GM21515 (cell line): ENCODE measurements at regions not wholly inside any gene's neighbourhood (a gene's known extent, or its start where the extent isn't known, plus 50 kb on each side); places are given as distances from the start of the nearest gene placed in this dataset.
"Not testable (repeated sequence)": the region's sequence is repeated elsewhere in the genome, so short reads cannot be mapped to it uniquely, and the experiment has no call there.

Experiments
- ATAC-seq: cut with Tn5 transposase; IDR thresholded peaks from one replicate; pipeline ENCODE4 v1.9.1; 2021; ENCODE audit not compliant: unreplicated experiment

- no peak for ATAC-seq
Observed at GRCh38 chr13:81138353-81138980, 797.5 kb upstream of the SPRY2 start.

GRCh38 chr13:81133066-81133465 is 792.1 kb upstream of the SPRY2 start:
- ATAC-seq, result no peak

DNA sequence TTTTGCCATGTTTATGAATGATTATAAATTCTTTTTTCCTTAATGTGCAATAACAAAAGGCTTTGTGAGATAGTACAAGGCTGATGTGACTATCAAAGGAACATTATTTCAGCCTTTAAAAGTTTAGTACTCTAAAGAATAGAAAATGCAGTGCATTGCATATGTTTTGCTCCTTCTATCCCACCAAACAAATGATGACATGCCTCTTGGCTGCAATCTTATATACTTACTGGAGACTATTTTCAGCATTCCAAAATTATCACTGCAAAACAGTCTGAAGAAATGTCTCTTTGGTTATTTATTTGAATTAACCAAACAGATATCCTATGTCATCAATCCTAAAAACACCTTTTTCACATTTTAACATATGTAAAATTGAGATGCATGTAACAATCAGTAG is 776.5 kb upstream of the SPRY2 start:
- ATAC-seq, result no peak

DNA sequence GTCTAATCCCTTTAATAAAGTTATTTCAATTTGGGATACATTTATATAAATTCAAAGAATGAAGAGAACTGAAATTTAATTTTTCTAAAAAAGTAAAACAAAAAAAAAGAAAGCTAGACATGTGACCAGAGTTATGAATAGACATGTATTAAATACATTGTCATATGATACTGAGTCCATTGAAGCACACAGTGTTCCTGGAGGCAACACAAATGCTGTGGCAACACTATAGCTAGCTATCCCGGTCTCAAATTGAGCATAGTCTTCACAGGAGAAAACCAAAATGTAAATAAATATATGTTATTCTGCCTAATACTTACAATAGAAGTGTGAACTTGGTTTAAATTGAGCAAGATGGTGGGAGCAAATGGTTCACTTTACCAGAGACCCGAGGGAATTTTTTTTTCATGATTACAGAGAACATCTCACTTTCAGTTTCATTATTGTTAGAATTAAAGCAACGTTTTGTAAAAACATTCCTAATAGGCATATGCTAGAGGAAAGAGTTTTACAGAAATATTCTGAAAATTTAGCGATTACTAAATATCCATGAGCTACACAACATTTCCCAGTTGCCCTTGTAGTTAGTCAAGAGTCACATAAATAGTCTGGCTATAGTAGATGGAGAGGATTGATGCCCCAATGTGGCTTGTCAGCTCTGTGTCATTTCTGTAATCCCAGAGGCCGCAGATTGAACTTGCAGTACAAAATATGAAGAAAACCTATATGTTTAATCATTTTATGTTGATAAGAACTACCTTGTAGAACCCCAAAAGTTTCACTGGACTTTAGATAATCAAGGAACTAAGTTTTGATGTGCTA is 775.7 kb upstream of the SPRY2 start:
- ATAC-seq, result no peak

- ATAC-seq, result no peak
Observed at GRCh38 chr13:81109026-81109425, 768.1 kb upstream of the SPRY2 start.

DNA sequence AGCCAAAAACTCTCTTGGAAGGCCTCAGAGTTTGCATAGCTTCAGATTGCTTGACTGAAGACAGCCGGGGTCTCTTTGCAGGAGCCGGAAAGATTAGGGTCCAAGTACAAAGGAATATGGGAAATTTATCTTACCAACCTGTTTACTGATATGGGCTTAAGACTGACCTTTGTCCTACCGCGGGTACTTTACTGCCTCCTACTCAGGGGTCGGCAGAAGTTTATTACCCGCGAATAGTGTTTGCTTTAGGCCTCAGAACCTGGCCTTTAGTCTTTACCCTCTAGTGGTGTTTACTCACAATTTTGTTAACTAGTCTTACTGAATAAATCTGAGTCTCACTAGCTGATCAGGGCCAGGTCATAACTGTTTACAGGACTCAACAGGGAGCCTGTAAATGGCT is 765.4 kb upstream of the SPRY2 start:
- ATAC-seq, result no peak

GRCh38 chr13:81104035-81104715 is 763.2 kb upstream of the SPRY2 start:
- ATAC-seq, result no peak

GRCh38 chr13:81102066-81102465 is 761.1 kb upstream of the SPRY2 start:
- ATAC-seq, result not testable (repeated sequence)

DNA sequence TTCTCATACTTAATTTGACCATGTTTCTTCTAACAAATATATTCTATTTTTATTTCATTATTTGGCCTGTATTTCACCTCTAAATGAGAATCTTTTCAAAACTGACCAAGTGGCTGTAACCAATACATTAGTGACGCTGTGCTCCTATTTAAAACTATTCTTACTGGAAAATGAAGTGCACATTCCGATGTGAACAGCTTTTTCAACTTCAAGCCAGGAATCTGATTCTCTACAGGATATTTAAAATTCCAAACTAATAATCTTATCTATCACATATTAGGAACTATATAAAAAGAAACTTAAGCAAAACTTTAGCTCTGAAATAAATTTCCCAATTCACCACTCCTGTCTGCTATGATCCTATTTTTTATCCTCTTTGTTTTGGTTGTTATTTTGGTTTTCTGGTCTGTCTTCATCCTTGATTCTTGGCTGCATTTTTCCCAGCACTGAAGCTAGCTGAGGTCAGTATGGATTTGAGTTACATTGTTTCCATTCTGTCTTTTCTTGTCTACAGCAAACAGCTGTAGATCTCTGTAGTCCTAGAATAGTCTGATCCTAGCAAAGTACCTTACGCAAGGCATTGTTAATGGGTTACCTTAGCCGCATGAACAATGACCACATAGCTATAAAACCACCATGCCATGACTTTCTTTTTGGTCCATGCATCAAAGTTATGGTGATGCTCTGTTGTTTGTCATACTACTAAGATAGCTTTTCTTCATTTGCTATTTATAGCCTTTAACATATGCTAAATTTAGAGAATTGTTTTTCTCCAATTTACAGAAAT is 748.6 kb upstream of the SPRY2 start:
- no peak for ATAC-seq

GRCh38 chr13:81080911-81081454 is 740.1 kb upstream of the SPRY2 start:
- ATAC-seq, result no peak

DNA sequence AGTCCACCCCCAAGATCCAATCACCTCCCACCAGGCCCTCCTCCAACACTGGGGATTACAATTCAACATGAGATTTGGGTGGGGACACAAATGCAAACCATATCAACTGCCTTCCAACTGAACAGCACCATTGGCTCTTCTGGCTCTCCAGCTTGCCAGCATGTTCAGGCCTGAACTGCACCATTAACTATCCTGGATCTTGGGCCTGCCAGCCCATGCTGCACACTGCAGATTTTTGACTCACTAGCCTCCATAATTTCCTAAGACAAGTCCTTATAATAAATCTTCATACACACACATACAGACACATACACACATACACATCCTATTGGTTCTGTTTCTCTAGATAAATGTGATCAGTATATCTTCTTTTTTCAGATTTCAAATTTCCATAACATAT is 737.1 kb upstream of the SPRY2 start:
- no peak for ATAC-seq

DNA sequence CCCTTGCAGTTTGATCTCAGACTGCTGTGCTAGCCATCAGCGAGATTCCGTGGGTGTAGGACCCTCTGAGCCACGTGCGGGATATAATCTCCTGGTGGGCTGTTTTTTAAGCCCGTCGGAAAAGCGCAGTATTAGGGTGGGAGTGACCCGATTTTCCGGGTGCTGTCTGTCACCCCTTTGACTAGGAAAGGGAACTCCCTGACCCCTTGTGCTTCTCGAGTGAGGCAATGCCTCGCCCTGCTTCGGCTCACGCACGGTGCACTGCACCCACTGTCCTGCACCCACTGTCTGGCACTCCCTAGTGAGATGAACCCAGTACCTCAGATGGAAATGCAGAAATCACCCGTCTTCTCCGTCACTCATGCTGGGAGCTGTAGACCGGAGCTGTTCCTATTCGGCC is 728.9 kb upstream of the SPRY2 start:
- ATAC-seq, result not testable (repeated sequence)

GRCh38 chr13:81058916-81059290 is 718.0 kb upstream of the SPRY2 start:
- ATAC-seq, result no peak

DNA sequence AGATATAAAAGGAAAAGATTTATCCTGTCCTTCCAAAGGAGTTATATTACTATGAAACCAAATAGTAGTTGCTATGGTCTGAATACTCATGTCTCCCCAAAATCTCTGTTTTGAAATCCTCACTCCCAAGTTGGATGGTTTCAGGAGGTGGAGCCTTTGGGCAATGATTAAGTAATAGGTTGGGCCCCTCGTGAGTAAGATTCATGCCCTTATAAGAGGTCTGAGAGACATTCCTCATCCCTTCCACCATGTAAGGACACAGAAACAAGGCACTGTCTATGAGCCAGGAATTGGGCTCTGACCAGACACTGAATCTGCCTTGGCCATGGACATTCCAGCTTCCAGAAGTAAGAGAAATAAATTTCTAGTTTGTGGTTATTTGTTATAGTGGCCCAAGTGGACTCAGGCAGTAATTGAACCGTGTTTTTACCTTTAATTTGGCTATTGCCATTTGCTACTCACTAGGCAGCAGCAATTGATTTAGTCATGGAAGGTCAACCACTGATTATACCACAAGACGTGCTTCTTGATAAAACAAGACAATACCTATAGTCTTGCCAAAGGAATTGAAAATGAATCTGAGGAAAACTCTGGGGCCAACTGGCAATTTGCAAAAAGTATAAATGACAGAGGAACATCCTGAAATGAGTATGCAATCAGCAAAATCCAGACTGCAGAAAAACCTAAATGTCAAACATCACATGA is 717.4 kb upstream of the SPRY2 start:
- ATAC-seq, result no peak

GRCh38 chr13:81051873-81052272 is 710.9 kb upstream of the SPRY2 start:
- no peak for ATAC-seq

GRCh38 chr13:81048026-81048461 is 707.1 kb upstream of the SPRY2 start:
- no peak for ATAC-seq

DNA sequence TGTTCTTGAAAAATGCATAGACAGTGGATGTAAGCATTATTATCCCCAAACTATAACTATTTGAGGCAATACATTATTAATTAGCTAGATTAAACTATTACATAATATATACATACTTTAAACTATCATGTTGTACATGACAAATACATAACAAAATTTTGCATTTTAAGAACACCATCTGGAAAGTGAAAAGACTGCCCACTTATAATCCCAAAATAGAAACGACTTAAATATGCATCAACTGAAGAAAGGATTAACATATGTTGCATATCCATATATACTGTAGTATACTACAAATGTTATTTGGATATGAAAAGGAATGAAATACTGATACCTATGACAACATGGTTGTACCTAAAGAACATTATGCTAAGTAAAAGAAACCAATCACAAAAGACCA is 700.8 kb upstream of the SPRY2 start:
- ATAC-seq, result no peak

GRCh38 chr13:81031996-81032395 is 691.1 kb upstream of the SPRY2 start:
- ATAC-seq, result no peak

DNA sequence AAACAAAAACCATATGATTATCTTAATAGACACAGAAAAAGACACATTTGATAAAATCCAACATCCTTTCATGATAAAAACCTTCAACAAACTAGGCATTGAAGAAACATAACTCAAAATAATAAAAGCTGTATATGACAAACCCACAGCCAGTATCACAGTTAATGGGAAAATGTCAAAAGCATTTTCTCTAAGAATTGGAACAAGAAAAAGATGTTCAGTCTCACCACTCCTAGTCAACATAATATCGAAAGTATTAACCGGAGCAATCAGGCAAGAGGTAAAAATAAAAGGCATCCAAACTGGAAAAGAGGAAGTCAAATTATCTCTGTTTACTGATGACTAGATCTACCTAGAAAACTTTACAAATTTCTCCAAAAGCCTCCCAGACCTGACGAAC is 684.2 kb upstream of the SPRY2 start:
- no peak for ATAC-seq

- ATAC-seq, result no peak
Observed at GRCh38 chr13:81021284-81021840, 680.4 kb upstream of the SPRY2 start.
